ENCODE measurements at regions not wholly inside any gene's neighbourhood (a gene's known extent, or its start where the extent isn't known, plus 50 kb on each side); places are given as distances from the start of the nearest gene placed in this dataset.

- intact Hi-C loops (cut with micrococcal nuclease): no loop called here
- H3K4me1 ChIP-seq (ENCODE audit: control insufficient read depth, extremely low read depth, insufficient read depth, low read length): no peaks in the 10 kb centered on the region
- POLR2A ChIA-PET: no interaction called here
- H3K79me2 ChIP-seq (ENCODE audit: control insufficient read depth, insufficient read depth, low read length): no peaks in the 10 kb centered on the region
- H3K4me2 ChIP-seq (ENCODE audit: insufficient read depth, low read length): no peak overlapping the region
- H3K9ac ChIP-seq (replicated peaks; ENCODE audit: extremely low read depth, insufficient read depth, low read length): no peak overlapping the region
- H3K9me3 ChIP-seq (replicated peaks; ENCODE audit: control insufficient read depth, insufficient read depth, low read length): no peaks in the 10 kb centered on the region
- no peak overlapping the region for H3K4me3 ChIP-seq (replicated peaks in 1 of 3; ENCODE audit: insufficient read depth in 1 of 3, low read depth in 1 of 3, low read length in 3 of 3)
- no peak for TF ChIP-seq JUN (IDR thresholded peaks at IDR 0.05; ENCODE audit: borderline replicate concordance, insufficient read depth, insufficient read length, low read depth)
- TF ChIP-seq EZH2 (IDR thresholded peaks at IDR 0.05; ENCODE audit: borderline replicate concordance, low read depth, low read length, severe bottlenecking): no peak
- no peak for TF ChIP-seq MAX (IDR thresholded peaks at IDR 0.05; ENCODE audit: insufficient read depth, insufficient read length)
- no peak for TF ChIP-seq POLR2A (IDR thresholded peaks at IDR 0.05; ENCODE audit: low read depth, low read length)
- no peak for TF ChIP-seq GATA2 (IDR thresholded peaks at IDR 0.05; ENCODE audit: insufficient read depth, insufficient read length, low read depth, low read length)
- TF ChIP-seq MYC (IDR thresholded peaks at IDR 0.05; ENCODE audit: low read depth, low read length): no peak
- no peak for TF ChIP-seq POLR2AphosphoS5 (IDR thresholded peaks at IDR 0.05; ENCODE audit: insufficient read depth, low read depth, low read length)
- TF ChIP-seq FOS (IDR thresholded peaks at IDR 0.05; ENCODE audit: borderline replicate concordance, insufficient read depth, low read length): no peak
- TF ChIP-seq CTCF (IDR thresholded peaks at IDR 0.05; ENCODE audit: extremely low read depth in 1 of 2, insufficient read depth in 1 of 2, low read depth in 1 of 2, low read length in 2 of 2): no peak
- H3K9me1 ChIP-seq (replicated peaks; ENCODE audit: control insufficient read depth, extremely low read depth, insufficient read depth, low read length): no peaks in the 10 kb centered on the region
- no peak overlapping the region for H3K27ac ChIP-seq (ENCODE audit: insufficient read depth, low read depth, low read length)
- no TSS peak for BruUV-seq (replicated peaks)
- no peak overlapping the region for H2AFZ ChIP-seq (ENCODE audit: low read depth, low read length)
- FAIRE-seq: no peak
- no peak for DNase-seq (ENCODE audit: low read depth, low spot score)
- no peaks in the 10 kb centered on the region for H3K27me3 ChIP-seq (ENCODE audit: control insufficient read depth in 2 of 2, insufficient read depth in 2 of 2, low read length in 2 of 2)
- dilution Hi-C loops (cut with MboI; ENCODE audit: extremely low pct_ligation_motif_present, low sequenced_read_pairs): no loop called here
- H4K20me1 ChIP-seq (replicated peaks; ENCODE audit: control insufficient read depth, extremely low read depth, insufficient read depth, low read length): no peaks in the 10 kb centered on the region
- CTCF ChIA-PET: no interaction called here
- H3K36me3 ChIP-seq (ENCODE audit: control insufficient read depth in 2 of 2, extremely low read depth in 1 of 2, insufficient read depth in 2 of 2, low read length in 2 of 2): no peaks in the 10 kb centered on the region
Observed at GRCh38 chr10:8951440-8952089, 897.1 kb downstream of the GATA3 start.

All from endothelial cell of umbilical vein (primary cell).